ENCODE measurements at regions not wholly inside any gene's neighbourhood (a gene's known extent, or its start where the extent isn't known, plus 50 kb on each side); places are given as distances from the start of the nearest gene placed in this dataset.

DNA sequence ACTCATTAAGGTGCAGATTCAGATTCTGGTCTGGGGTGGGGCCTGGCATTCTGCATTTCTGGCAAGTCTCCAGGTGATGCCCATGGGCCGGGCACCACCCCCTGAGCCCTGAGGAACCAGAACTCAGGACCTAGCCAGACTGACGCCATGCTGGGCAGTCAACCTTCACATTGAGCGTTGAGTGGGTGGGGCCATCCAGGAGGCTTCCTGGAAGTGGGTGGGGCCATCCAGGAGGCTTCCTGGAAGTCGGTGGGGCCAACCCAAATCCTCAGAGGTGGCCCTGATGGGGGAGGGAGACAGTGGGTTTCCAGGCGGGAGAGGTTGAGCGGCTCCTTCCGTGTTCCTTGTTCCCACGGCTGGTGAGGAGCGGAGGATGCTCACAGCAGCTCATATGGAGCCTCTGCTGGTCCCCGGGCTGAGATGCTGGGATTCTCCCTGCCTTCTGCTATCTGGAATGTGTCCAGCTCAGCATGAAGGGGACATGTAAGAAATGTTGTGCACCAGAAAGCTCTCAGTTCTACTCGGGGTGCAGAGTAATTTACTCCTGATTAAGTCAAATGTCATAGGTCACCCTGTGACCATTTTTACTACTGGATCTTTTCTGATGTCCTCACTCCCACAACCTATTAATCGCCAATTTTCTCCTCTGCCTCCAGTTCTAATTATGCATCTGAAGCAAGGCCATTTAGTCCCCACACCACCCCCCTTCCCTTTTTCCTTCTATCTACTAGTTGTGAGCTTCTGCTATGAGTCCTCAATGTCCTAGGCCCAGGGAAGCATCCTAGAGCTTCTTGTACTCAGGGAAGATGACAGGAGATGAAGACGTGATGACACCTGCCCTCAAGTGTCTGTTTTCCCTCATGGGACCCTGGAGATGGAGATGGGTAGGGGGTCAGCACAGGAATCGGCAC is 435.4 kb downstream of the PTPRU start:
- no peak for DNase-seq

GRCh38 chr1:29670752-29671151 is 434.4 kb downstream of the PTPRU start:
- DNase-seq = no peak

DNA sequence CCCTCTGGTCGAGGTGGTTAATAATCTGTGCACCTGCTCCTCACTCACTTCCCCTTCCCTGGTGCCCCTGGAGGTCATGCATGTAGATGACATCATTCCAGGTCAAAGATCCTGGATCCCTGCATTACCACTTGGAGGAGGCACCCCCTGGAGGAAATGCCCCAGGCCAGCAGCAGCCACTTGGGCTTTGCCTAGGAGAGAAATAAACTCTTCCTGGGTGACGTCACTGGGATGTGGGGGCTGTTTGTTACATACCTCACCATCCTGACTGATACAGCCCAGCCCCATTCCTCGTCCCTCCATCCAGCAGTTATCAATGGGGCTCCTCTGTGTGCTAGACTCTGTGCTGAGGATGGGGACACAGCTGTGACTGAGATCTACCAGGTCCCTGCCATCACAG is 433.6 kb downstream of the PTPRU start:
- no peak for DNase-seq

GRCh38 chr1:29669158-29669871 is 433.0 kb downstream of the PTPRU start:
- no peak for DNase-seq

GRCh38 chr1:29668551-29669157 is 432.3 kb downstream of the PTPRU start:
- DNase-seq = no peak

DNA sequence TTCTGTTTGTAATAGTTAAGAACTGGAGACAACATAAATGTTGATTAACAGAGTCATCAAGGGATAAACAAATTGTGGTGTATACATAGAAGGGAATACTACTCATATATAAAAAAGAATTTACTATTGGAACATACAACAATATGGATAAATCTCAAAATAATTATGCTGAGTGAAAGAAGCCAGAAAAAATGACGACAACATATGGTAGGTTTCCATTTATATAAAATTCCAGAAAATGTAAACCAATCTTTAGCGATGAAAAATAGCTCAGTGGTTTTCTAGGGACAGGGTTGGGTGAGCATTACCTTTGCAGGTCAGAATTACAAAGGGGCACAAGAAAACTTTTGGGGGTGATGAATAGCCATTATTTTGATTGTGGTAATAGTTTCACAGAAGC is 431.6 kb downstream of the PTPRU start:
- DNase-seq = no peak

DNA sequence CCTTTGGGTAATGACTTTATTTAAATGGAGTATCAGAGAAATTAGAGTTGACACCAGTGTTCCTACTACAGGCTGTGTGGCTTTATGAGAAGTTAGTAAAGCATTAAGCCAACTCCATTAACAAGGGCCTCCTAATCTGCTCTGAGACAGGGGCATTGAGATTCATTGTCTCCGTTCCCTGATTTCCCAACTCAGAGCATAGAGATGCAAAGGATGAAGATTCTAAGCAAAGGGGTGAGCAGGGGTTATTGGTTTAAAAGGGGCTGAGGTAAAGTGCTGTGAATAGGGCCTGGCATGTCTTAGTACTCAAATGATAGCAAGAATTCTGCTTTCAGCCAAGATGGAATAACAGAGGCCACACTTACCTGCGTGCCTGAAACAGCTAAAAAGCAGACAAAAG is 428.4 kb downstream of the PTPRU start:
- DNase-seq = no peak

DNA sequence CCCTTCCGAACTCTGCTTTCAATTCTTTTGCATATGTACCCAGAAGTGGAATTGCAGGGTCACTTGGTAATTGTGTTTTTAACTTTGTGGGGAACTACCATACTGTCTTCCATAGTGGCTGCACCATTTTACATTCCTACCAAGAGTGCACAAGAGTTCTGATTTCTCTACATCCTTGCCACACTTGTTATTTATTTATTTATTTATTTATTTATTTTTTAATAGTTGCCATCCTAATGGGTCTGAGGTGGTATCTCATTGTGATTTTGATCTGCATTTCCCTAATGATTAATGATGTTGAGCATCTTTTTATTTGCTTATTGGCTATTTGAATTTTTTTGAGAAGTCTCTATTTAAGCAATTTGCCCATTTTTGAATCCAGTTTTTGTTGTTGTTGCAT is 422.4 kb downstream of the PTPRU start:
- DNase-seq = no peak

DNA sequence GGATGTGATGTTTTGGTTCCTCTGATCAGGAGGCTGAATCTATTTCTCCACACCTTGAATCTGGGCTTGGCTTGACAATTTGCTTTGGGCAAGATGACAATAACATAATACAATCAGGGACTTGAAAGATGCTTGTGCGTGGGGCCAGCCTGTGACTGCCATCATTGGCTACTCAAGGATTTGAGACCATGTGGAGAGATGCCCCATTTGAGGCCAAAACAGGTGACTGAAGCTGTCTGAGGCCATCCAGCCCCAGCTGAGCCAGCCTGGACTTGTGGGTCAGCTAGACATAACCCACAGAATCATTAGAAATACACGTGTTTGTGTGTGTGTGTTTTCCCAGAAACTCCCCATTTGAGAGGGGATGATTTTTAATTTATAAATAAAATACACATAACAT is 421.5 kb downstream of the PTPRU start:
- DNase-seq = no peak

GRCh38 chr1:29655945-29656850 is 419.9 kb downstream of the PTPRU start:
- DNase-seq = no peak

- DNase-seq = no peak
Measured at GRCh38 chr1:29655145-29655544, 418.8 kb downstream of the PTPRU start.

- DNase-seq = no peak
Measured at GRCh38 chr1:29653886-29654450, 417.6 kb downstream of the PTPRU start.

- DNase-seq = no peak
Measured at GRCh38 chr1:29653034-29653810, 416.9 kb downstream of the PTPRU start.

DNA sequence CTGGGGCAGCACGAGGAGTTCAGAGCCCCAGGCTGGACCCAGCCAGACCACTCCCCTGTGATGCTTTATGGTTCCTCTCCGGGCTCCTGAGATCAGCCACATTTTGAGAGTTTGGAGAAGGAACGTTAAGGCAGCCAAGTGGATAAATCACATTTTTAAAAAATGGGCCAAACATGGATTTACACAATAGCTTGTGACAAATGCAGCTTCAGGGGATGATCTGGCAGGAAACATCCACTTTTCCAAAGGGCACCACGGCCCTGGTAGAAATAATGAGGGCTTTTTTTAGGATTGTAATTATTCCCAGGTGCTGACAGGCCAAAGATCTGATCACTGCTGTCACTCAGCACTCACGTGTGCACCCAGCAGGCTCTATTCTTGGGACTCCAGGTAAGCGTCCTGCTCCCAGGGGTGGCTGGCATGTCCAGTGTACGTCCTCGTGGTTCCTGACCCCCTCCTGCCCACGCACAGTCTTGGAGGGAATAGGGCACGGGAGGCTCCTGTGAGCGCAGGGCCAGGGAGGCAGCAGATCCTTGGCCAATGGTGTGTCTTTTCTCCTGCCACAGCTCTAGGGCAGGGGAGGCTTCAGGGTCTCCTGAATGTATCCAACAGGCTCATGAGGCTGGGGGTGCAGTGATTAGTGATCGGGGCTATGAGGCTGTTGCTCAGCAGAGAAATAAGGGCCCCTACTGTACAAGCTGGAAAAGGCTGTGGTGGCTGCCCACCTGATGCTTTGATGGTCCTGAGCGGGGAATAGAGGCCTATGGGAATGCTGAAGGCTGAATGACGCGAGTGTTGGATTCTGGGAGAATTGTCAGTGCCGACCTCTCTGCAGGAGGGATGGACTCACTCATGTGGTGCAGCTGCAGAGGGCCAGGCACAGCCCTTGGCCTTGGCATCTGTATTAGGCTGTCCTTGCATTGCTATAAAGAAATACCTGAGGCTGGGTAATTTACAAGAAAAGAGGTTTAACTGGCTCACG is 415.7 kb downstream of the PTPRU start:
- no peak for DNase-seq

DNA sequence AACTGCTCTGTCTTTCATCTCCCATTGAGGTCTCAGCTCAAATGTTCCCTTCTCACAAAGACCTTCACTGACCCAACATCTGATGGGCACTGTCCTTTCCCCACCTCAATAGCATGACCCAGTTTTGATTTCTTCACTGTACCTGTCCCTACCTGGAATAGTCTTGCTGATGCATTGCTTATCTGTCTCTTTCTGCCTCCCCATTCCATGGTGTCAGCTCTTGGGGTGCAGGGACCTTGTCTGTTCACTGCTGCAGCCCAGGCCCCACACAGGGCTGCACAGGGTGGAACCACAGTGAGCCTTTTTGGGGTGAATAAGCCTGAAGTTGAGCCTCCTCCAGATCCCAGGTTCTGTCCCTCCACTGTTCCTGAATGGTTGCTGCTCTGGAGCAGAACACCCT is 414.9 kb downstream of the PTPRU start:
- no peak for DNase-seq

DNA sequence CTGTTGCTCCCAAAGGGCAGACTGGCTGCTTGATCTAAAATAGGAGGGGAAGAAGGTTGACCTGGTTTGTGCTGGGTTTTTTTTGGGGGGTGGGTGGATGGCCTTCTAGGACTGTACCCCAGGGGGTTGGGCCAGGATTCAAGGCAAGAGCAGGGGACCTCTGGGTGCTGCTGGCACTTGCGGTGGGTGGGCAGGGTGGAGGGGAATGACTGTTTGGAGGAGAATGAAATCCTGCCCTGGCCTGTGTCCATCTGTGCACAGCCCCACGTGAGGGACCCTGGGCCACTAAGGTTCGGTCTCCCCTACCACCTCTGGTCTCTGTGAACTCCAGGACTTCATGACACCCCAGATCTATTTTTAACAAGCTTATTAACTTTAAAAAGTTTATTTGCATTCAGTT is 414.2 kb downstream of the PTPRU start:
- no peak for DNase-seq

DNA sequence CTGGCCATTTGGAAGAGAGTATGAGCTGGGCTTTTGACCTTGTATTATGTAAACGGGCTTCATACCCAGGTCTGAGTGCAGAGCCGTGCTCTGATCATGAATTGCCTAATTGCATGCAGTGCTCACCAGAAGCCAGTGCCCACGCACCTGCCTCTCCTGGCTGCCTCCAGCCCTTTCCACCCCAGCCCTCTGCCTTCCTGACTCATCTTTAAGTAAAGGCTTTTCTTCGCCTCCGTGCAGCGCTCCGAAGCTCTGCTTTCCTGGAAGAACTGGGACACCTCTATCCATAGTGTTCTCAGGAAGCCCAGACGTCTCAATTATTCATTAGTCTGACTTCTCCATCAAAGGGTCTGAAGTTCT is 413.7 kb downstream of the PTPRU start:
- no peak for DNase-seq

DNA sequence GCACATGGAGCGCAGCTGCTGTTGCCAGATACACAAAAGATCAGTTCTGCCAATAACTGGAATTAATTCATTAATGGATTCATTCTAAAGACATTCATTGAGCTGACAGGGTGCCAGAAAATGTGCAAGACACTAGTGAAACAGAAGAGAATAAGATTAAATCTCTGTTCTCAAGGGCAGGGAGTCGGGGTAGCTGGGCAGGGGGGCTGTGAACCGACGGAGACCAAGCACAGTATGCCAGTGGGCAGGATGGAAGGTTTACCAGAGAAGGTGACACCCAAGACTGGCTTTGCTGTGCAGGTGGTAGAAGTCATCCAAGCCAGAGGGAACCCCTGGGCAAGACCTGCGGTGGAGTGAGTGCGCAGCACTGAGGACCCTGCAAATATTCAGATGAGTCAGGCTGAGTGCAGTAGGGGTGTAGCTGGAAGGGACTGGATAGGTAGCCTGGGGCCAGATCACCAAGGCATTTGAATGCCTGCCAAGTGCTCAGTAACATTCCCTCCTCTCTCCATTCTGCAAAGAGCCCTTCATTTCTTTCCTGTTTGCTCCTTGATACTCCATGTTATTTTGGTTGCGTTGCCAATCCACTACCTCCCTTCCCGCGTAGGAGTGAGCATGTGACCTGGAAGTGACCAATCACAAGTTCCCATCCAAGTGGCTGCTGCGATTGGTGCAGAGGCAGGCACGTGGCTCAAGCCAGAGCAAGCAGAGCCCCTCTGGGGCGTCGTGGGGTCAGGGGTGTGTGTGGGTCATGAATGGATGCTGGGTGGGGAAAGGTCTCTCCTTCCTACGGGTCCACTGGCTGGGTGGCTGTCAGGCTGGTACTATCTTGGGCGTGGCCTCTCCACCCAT is 413.1 kb downstream of the PTPRU start:
- no peak for DNase-seq

- DNase-seq = no peak
Measured at GRCh38 chr1:29648798-29649188, 412.5 kb downstream of the PTPRU start.

All from hindlimb muscle (tissue), 1 donor.